A673 (cell line): ENCODE measurements at regions not wholly inside any gene's neighbourhood (a gene's known extent, or its start where the extent isn't known, plus 50 kb on each side); places are given as distances from the start of the nearest gene placed in this dataset.

ENCODE experiments used
- EZH2 ChIP-seq: fragments of 200-600 bp; sonication (generic); IDR thresholded peaks from 2 replicates; pipeline ENCODE4 v1.6.1; 2017; ENCODE audit warnings: borderline replicate concordance, low read depth, mild to moderate bottlenecking, mixed read lengths, antibody characterized with exemption, low read length; ENCODE audit not compliant: poor library complexity, severe bottlenecking
- TF ChIP-seq, protein P1 (sequence below): fragments of 300-800, 200-600 bp; sonication (generic); conservative IDR thresholded peaks from 2 replicates; pipeline ENCODE4 v1.5.1; 2017; ENCODE audit warnings: low read depth, mild to moderate bottlenecking, antibody characterized with exemption, low read length, moderate library complexity, mixed read lengths

DNA sequence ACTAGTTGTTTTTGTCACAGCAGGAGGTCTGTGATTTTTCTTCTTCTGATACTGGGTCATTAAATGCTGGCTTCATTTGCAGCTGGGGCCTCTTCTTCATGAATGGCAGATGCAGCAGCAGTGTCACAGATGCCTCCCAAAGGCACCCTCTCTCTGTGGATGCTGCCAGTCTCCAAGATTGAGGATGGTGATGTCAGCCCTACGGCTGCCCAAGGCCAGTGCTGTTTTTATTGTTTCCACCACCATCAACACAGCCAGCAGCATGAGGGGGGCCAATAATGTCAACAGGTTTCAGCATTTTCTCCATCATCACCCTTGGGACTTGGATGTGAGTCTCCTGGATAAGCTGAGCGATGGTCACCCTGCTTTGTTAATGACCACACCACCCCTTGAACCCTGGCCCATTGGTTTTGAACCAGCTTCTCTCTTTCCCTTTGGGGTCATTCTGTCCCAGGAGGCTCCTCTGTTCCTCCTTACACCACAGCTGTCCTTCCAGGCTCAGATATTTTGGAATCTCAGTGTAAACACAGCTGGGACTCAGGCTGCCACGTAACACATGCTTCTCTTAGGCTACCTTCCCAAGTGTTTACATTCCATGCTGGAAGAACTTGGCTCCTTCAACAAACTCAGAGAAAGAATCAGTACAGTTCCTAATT is 151.7 kb upstream of the DDHD1 start:
- TF ChIP-seq, protein P1, sequence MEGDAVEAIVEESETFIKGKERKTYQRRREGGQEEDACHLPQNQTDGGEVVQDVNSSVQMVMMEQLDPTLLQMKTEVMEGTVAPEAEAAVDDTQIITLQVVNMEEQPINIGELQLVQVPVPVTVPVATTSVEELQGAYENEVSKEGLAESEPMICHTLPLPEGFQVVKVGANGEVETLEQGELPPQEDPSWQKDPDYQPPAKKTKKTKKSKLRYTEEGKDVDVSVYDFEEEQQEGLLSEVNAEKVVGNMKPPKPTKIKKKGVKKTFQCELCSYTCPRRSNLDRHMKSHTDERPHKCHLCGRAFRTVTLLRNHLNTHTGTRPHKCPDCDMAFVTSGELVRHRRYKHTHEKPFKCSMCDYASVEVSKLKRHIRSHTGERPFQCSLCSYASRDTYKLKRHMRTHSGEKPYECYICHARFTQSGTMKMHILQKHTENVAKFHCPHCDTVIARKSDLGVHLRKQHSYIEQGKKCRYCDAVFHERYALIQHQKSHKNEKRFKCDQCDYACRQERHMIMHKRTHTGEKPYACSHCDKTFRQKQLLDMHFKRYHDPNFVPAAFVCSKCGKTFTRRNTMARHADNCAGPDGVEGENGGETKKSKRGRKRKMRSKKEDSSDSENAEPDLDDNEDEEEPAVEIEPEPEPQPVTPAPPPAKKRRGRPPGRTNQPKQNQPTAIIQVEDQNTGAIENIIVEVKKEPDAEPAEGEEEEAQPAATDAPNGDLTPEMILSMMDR = no peak
- TF ChIP-seq EZH2 = no peak
